AG04450 (cell line): ENCODE measurements at regions not wholly inside any gene's neighbourhood (a gene's known extent, or its start where the extent isn't known, plus 50 kb on each side); places are given as distances from the start of the nearest gene placed in this dataset.

Experiments used
- CTCF ChIA-PET: fragments of 300-600, 350-600 bp; formaldehyde crosslinking; extraction: SDS; loops from one replicate; lab custom pipeline; 2022; ENCODE audit warnings: antibody characterized with exemption, inconsistent platforms; lab: Charles Lee
- POLR2A ChIA-PET: fragments of 350-600 bp; formaldehyde crosslinking; extraction: SDS; loops from one replicate; lab custom pipeline; 2021; ENCODE audit warnings: antibody characterized with exemption, inconsistent platforms; lab: Yijun Ruan, JAX
- DNase-seq: peaks from one replicate; pipeline ENCODE4 v3.0.0-alpha.2; 2011; ENCODE audit warnings: low read depth, low spot score
- H3K27ac ChIP-seq: one replicate; pipeline ENCODE4 v1.5.1; 2012; ENCODE audit warnings: low read depth, low read length, control low read depth
- H3K27me3 ChIP-seq: one replicate; pipeline ENCODE4 v1.6.0; 2012; ENCODE audit warnings: low read length; ENCODE audit not compliant: control insufficient read depth, insufficient read depth
- H3K4me3 ChIP-seq: 2 replicates; pipeline ENCODE4 v1.5.1; 2011; ENCODE audit warnings: mild to moderate bottlenecking, low read depth, low read length, control low read depth
- H3K9me3 ChIP-seq: 2 replicates; pipeline ENCODE4 v1.5.1; 2012; ENCODE audit warnings: low read length; ENCODE audit not compliant: control insufficient read depth, insufficient read depth
- CTCF ChIP-seq: IDR thresholded peaks from 2 replicates; pipeline ENCODE4 v1.5.1; 2011; ENCODE audit warnings: low read depth, low read length, control low read depth, inconsistent platforms

- H3K9me3 ChIP-seq = no peaks in the 10 kb centered on the region
- H3K4me3 ChIP-seq = no peak overlapping the region
- H3K27me3 ChIP-seq = no peaks in the 10 kb centered on the region
- no peak overlapping the region for H3K27ac ChIP-seq
- no peak for TF ChIP-seq CTCF
- ChIA-PET POLR2A (no interaction called here), CTCF (no interaction called here)
- no peak for DNase-seq
Measured at GRCh38 chr13:73988461-73988860, 145.7 kb downstream of the KLF12 start.

GRCh38 chr13:73987618-73988017 is 146.6 kb downstream of the KLF12 start:
- DNase-seq = no peak
- no peak overlapping the region for H3K27ac ChIP-seq
- H3K9me3 ChIP-seq = no peaks in the 10 kb centered on the region
- no peak overlapping the region for H3K4me3 ChIP-seq
- no peaks in the 10 kb centered on the region for H3K27me3 ChIP-seq
- CTCF ChIA-PET = no interaction called here
- TF ChIP-seq CTCF = no peak
- POLR2A ChIA-PET = no interaction called here

- DNase-seq = no peak
- no peak overlapping the region for H3K27ac ChIP-seq
- CTCF ChIA-PET = interaction anchor here (1.0 to 1.1 kb wide), 2 partner anchors 55 to 301 kb away, joined by 3 read pairs; no protein-coding TSS in a partner anchor
- H3K4me3 ChIP-seq = no peak overlapping the region
- no peaks in the 10 kb centered on the region for H3K27me3 ChIP-seq
- TF ChIP-seq CTCF = no peak
- POLR2A ChIA-PET = no interaction called here
- H3K9me3 ChIP-seq = no peaks in the 10 kb centered on the region
Measured at GRCh38 chr13:73985783-73986182, 148.4 kb downstream of the KLF12 start.

- H3K27ac ChIP-seq = no peak overlapping the region
- H3K27me3 ChIP-seq = no peaks in the 10 kb centered on the region
- H3K4me3 ChIP-seq = no peak overlapping the region
- ChIA-PET POLR2A (no interaction called here), CTCF (interaction anchor here (1.0 to 1.1 kb wide), 2 partner anchors 56 to 302 kb away, joined by 3 read pairs; no protein-coding TSS in a partner anchor)
- no peaks in the 10 kb centered on the region for H3K9me3 ChIP-seq
- TF ChIP-seq CTCF = no peak
- no peak for DNase-seq
Measured at GRCh38 chr13:73984949-73985691, 149.1 kb downstream of the KLF12 start.

- DNase-seq = no peak
- ChIA-PET POLR2A (no interaction called here), CTCF (no interaction called here)
- no peak overlapping the region for H3K4me3 ChIP-seq
- no peak for TF ChIP-seq CTCF
- no peaks in the 10 kb centered on the region for H3K9me3 ChIP-seq
- H3K27ac ChIP-seq = no peak overlapping the region
- no peaks in the 10 kb centered on the region for H3K27me3 ChIP-seq
Measured at GRCh38 chr13:73984201-73984600, 150.0 kb downstream of the KLF12 start.
